Effector memory CD8-positive, alpha-beta T cell (primary cell): ENCODE measurements at regions not wholly inside any gene's neighbourhood (a gene's known extent, or its start where the extent isn't known, plus 50 kb on each side); places are given as distances from the start of the nearest gene placed in this dataset.
"Not testable (repeated sequence)": the region's sequence is repeated elsewhere in the genome, so short reads cannot be mapped to it uniquely, and the experiment has no call there.

Experiments used
- ATAC-seq: fragments of 150-1000 bp; cut with Tn5 transposase; replicated peaks from 2 replicates; pipeline ENCODE4 v1.10.0; 2021; ENCODE audit warnings: mild to moderate bottlenecking, moderate library complexity
- DNase-seq, 3 experiments: peaks; one replicate each; pipeline ENCODE4 v3.0.0; 2021
- H3K27ac Mint-ChIP-seq, 2 donors: one replicate each; pipeline ENCODE4 v1.8.0; 2022; ENCODE audit warnings: mild to moderate bottlenecking in 2 of 2, mixed read lengths in 2 of 2, moderate library complexity in 2 of 2
- H3K27me3 Mint-ChIP-seq, 2 donors: one replicate each; pipeline ENCODE4 v1.8.0; 2022; ENCODE audit warnings: mixed read lengths in 2 of 2
- H3K36me3 Mint-ChIP-seq: one replicate; pipeline ENCODE4 v1.8.0; 2022; ENCODE audit warnings: mild to moderate bottlenecking, moderate library complexity, mixed read lengths; ENCODE audit not compliant: insufficient read depth
- H3K4me1 Mint-ChIP-seq, 2 donors: one replicate each; pipeline ENCODE4 v1.8.0; 2022; ENCODE audit warnings: low read depth in 2 of 2, mixed read lengths in 2 of 2
- H3K4me3 Mint-ChIP-seq, 2 donors: one replicate each; pipeline ENCODE4 v1.8.0; 2022; ENCODE audit warnings: mild to moderate bottlenecking in 2 of 2, mixed read lengths in 2 of 2, moderate library complexity in 2 of 2
- H3K9me3 Mint-ChIP-seq, 2 donors: one replicate each; pipeline ENCODE4 v1.8.0; 2022; ENCODE audit warnings: mixed read lengths in 2 of 2

GRCh38 chr13:19072956-19073706 is 108.5 kb downstream of the TUBA3C start:
- not testable (repeated sequence) for H3K9me3 Mint-ChIP-seq, H3K27me3 Mint-ChIP-seq, H3K4me3 Mint-ChIP-seq, DNase-seq, H3K27ac Mint-ChIP-seq, ATAC-seq, H3K4me1 Mint-ChIP-seq, H3K36me3 Mint-ChIP-seq

GRCh38 chr13:19072543-19072942 is 109.1 kb downstream of the TUBA3C start:
- Mint-ChIP-seq H3K27ac (no peak overlapping the region), H3K36me3 (no peaks in the 10 kb centered on the region), H3K4me1 (no peaks in the 10 kb centered on the region), H3K9me3 (peaks cover 0 to 3% of the 10 kb centered on the region in 2 donors), H3K27me3 (no peaks in the 10 kb centered on the region), H3K4me3 (no peak overlapping the region)
- DNase-seq (no peak), ATAC-seq (no peak)

- H3K36me3 Mint-ChIP-seq = no peaks in the 10 kb centered on the region
- DNase-seq (no peak), ATAC-seq (no peak)
- no peak overlapping the region for H3K27ac Mint-ChIP-seq
- no peak overlapping the region for H3K4me3 Mint-ChIP-seq
- no peaks in the 10 kb centered on the region for H3K4me1 Mint-ChIP-seq
- H3K9me3 Mint-ChIP-seq = peaks cover 0 to 3% of the 10 kb centered on the region in 2 donors
- H3K27me3 Mint-ChIP-seq = no peaks in the 10 kb centered on the region
These were observed 110.3 kb downstream of the TUBA3C start for GRCh38 chr13:19071161-19071936.

DNA sequence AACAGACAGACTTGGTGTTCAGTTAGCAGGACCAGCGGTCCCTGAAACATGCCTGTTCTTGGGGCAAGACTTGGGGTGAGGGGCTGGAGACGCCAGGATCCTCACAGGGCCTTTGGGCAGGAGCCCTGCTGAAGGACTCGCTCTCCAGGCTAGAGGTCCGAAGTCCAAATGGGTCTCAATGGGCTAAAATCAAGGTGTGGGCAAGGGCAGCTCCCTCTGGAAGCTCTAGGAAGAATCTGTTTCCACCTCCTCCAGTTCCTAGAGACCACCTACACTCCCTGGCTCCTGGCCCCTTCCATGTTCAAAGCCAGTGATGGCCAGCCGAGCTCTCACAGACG is 111.3 kb downstream of the TUBA3C start:
- Mint-ChIP-seq H3K27ac (no peak overlapping the region), H3K4me1 (no peaks in the 10 kb centered on the region), H3K36me3 (no peaks in the 10 kb centered on the region), H3K4me3 (no peak overlapping the region), H3K9me3 (peaks cover 0 to 3% of the 10 kb centered on the region in 2 donors), H3K27me3 (no peaks in the 10 kb centered on the region)
- ATAC-seq = no peak
- DNase-seq = no peak

- Mint-ChIP-seq H3K9me3 (peaks cover under 1 to 3% of the 10 kb centered on the region in 2 donors), H3K27ac (no peak overlapping the region), H3K4me3 (no peak overlapping the region), H3K4me1 (no peaks in the 10 kb centered on the region), H3K27me3 (no peaks in the 10 kb centered on the region), H3K36me3 (no peaks in the 10 kb centered on the region)
- DNase-seq (no peak), ATAC-seq (no peak)
These were observed 111.8 kb downstream of the TUBA3C start for GRCh38 chr13:19069684-19070397.

DNA sequence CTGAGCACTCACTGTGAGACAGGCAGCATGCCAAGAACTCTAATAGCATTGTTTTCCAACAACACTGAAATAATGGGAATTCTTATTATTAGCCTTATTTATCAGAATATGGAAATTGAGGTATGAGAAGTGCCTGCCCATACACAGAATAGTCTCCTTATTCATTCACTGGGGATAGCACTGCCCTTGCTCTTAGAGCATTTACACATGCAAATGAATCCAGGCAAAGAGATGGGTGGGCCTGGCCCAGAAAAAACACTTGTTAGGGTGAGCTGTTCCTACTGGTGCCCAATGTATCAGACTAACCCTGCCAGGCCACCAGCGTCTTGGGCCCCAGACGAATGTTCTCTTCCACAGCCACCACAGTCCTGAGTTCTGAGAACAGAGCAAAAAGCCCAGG is 112.9 kb downstream of the TUBA3C start:
- H3K27ac Mint-ChIP-seq = no peak overlapping the region
- H3K36me3 Mint-ChIP-seq = no peaks in the 10 kb centered on the region
- H3K4me1 Mint-ChIP-seq = no peaks in the 10 kb centered on the region
- H3K4me3 Mint-ChIP-seq = no peak overlapping the region
- no peaks in the 10 kb centered on the region for H3K27me3 Mint-ChIP-seq
- DNase-seq (no peak), ATAC-seq (no peak)
- H3K9me3 Mint-ChIP-seq = peaks cover 2 to 8% of the 10 kb centered on the region in 2 donors

GRCh38 chr13:19067767-19068166 is 113.9 kb downstream of the TUBA3C start:
- ATAC-seq = no peak
- Mint-ChIP-seq H3K4me3 (no peak overlapping the region), H3K27me3 (no peaks in the 10 kb centered on the region), H3K9me3 (peaks cover 2 to 8% of the 10 kb centered on the region in 2 donors), H3K36me3 (no peaks in the 10 kb centered on the region), H3K27ac (no peak overlapping the region), H3K4me1 (no peaks in the 10 kb centered on the region)
- no peak for DNase-seq

GRCh38 chr13:19062801-19063200 is 118.8 kb downstream of the TUBA3C start:
- Mint-ChIP-seq H3K9me3 (peaks cover 2 to 8% of the 10 kb centered on the region in 2 donors), H3K4me3 (no peak overlapping the region), H3K27me3 (no peaks in the 10 kb centered on the region), H3K27ac (no peak overlapping the region), H3K4me1 (no peaks in the 10 kb centered on the region), H3K36me3 (no peaks in the 10 kb centered on the region)
- ATAC-seq (no peak), DNase-seq (no peak)

GRCh38 chr13:19062019-19062646 is 119.5 kb downstream of the TUBA3C start:
- H3K27ac Mint-ChIP-seq = no peak overlapping the region
- ATAC-seq (no peak), DNase-seq (no peak)
- no peak overlapping the region for H3K4me3 Mint-ChIP-seq
- H3K4me1 Mint-ChIP-seq = no peaks in the 10 kb centered on the region
- H3K27me3 Mint-ChIP-seq = no peaks in the 10 kb centered on the region
- peaks cover 2 to 8% of the 10 kb centered on the region in 2 donors for H3K9me3 Mint-ChIP-seq
- H3K36me3 Mint-ChIP-seq = no peaks in the 10 kb centered on the region

- ATAC-seq (no peak), DNase-seq (no peak)
- no peaks in the 10 kb centered on the region for H3K4me1 Mint-ChIP-seq
- H3K36me3 Mint-ChIP-seq = no peaks in the 10 kb centered on the region
- H3K27me3 Mint-ChIP-seq = no peaks in the 10 kb centered on the region
- H3K4me3 Mint-ChIP-seq = no peak overlapping the region
- H3K9me3 Mint-ChIP-seq = peaks cover 2 to 8% of the 10 kb centered on the region in 2 donors
- no peak overlapping the region for H3K27ac Mint-ChIP-seq
These were observed 120.3 kb downstream of the TUBA3C start for GRCh38 chr13:19061278-19061677.

DNA sequence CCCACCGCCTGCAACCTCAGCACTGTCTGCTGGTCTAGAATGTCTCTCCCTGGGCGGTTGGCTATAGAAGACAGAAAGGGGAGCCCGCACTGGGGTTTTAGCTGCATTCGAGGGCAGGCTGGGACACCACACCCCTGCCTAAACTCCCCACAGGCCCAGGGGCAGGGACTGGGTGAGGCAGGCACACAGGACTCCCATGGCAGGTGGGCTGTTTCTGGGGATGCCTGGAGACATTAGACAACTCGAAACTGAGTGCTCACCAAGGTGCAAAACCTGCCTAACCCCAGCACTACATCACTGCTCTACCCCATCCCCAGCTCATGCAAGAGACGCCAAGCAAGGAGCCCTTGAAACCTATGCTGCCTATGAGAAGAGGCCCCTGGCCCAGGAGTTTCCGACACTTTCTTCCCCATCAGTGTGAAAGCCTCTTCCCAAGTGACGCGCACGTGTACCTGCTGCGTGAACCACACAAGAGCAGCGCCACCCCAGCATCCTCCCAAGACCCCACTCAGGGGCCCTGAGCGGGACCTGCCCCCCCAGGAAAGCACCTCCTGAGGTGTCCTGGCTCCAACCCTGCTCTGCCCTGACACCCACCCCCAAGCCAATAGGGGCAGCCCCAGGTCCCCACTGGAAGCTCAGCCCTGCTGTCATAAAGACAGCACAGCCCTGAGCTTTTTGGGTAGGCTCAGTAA is 121.2 kb downstream of the TUBA3C start:
- Mint-ChIP-seq H3K27ac (no peak overlapping the region), H3K36me3 (no peaks in the 10 kb centered on the region), H3K9me3 (peaks cover 2 to 8% of the 10 kb centered on the region in 2 donors), H3K4me1 (no peaks in the 10 kb centered on the region), H3K27me3 (no peaks in the 10 kb centered on the region), H3K4me3 (no peak overlapping the region)
- ATAC-seq (no peak), DNase-seq (no peak)

GRCh38 chr13:19059016-19059780 is 122.4 kb downstream of the TUBA3C start:
- DNase-seq (no peak), ATAC-seq (no peak)
- peaks cover 3% of the 10 kb centered on the region for H3K36me3 Mint-ChIP-seq
- H3K9me3 Mint-ChIP-seq = peaks cover 0 to under 1% of the 10 kb centered on the region in 2 donors
- H3K27me3 Mint-ChIP-seq = no peaks in the 10 kb centered on the region
- no peaks in the 10 kb centered on the region for H3K4me1 Mint-ChIP-seq
- no peak overlapping the region for H3K4me3 Mint-ChIP-seq
- H3K27ac Mint-ChIP-seq = no peak overlapping the region
